Sigmoid colon (tissue), 4 donors: ENCODE measurements at regions not wholly inside any gene's neighbourhood (a gene's known extent, or its start where the extent isn't known, plus 50 kb on each side); places are given as distances from the start of the nearest gene placed in this dataset.

ENCODE experiments used
- CTCF ChIP-seq, 4 experiments: fragments of 450-650 bp in 3 of 4; fragments of 200-600 bp in 1 of 4; IDR thresholded peaks; one replicate each; pipeline ENCODE4 v1.5.1; 2016 to 2019; ENCODE audit warnings: antibody characterized with exemption in 4 of 4, mild to moderate bottlenecking in 3 of 4, moderate library complexity in 2 of 4
- POLR2A ChIP-seq, 2 donors: fragments of 450-650 bp; IDR thresholded peaks; one replicate each; pipeline ENCODE4 v1.6.1; 2016; ENCODE audit warnings: antibody characterized with exemption in 2 of 2, mild to moderate bottlenecking in 2 of 2, moderate library complexity in 2 of 2
- POLR2AphosphoS5 ChIP-seq, 4 donors: sonication (generic); formaldehyde crosslinking; IDR thresholded peaks; one replicate each; pipeline ENCODE4 v1.6.1; 2017; ENCODE audit warnings: antibody characterized with exemption in 4 of 4

GRCh38 chr15:62498278-62498677, 333.2 kb upstream of the C2CD4B start:
- no peak for TF ChIP-seq POLR2AphosphoS5 (IDR thresholded peaks at IDR 0.05)
- no peak for TF ChIP-seq CTCF (IDR thresholded peaks at IDR 0.05)
- TF ChIP-seq POLR2A (IDR thresholded peaks at IDR 0.05) = no peak
